Heart left ventricle (tissue), 13 donors: ENCODE measurements at regions not wholly inside any gene's neighbourhood (a gene's known extent, or its start where the extent isn't known, plus 50 kb on each side); places are given as distances from the start of the nearest gene placed in this dataset.

Source experiments
- POLR2A ChIP-seq, 2 donors: fragments of 450-650 bp; IDR thresholded peaks; one replicate each; pipeline ENCODE4 v1.6.1; 2017; ENCODE audit warnings: antibody characterized with exemption in 2 of 2, mild to moderate bottlenecking in 2 of 2, moderate library complexity in 2 of 2
- TF ChIP-seq, protein P1 (sequence below), 12 donors: fragments of 200-600 bp; sonication (generic) in 4 of 12; IDR thresholded peaks; one replicate each; pipeline versions ENCODE4 v1.5.0 to v1.8.0; 2018 to 2022; ENCODE audit warnings: antibody characterized with exemption in 12 of 12, mild to moderate bottlenecking in 5 of 12
- donor health status: ischemic (EF 13 %, LVEDD 7.1; RV severe dilation, severe dysfunction).
- donor health status: DM: no; HTN: yes; CAD: no.
- donor health status: DM: no; HTN: no; CAD: no.
- donor health status: ischemic (EF 25% LVEDD 6.9; RV normal size, moderate dysfunction).
- donor health status: ischemic (EF 25% LVEDD 5.7; RV mildly dilated, moderate dysfunction).
- donor health status: ischemic (EF 35%, LVEDD 5.7; RV mildly dilated, moderate dysfunction).
- donor health status: nonischemic (EF 11% LVEDD 7.7; RV severe dilation, severe dysfunction).
- donor health status: DM: yes; HTN: yes; CAD: no.
- donor health status: PGD.
- donor health status: ischemic (EF 29% LVEDD 5.4; RV normal size, mild dysfunction).
- donor health status: nonischemic (EF 23%, LVEDD 6.1; RV moderate dilation, normal function).

DNA sequence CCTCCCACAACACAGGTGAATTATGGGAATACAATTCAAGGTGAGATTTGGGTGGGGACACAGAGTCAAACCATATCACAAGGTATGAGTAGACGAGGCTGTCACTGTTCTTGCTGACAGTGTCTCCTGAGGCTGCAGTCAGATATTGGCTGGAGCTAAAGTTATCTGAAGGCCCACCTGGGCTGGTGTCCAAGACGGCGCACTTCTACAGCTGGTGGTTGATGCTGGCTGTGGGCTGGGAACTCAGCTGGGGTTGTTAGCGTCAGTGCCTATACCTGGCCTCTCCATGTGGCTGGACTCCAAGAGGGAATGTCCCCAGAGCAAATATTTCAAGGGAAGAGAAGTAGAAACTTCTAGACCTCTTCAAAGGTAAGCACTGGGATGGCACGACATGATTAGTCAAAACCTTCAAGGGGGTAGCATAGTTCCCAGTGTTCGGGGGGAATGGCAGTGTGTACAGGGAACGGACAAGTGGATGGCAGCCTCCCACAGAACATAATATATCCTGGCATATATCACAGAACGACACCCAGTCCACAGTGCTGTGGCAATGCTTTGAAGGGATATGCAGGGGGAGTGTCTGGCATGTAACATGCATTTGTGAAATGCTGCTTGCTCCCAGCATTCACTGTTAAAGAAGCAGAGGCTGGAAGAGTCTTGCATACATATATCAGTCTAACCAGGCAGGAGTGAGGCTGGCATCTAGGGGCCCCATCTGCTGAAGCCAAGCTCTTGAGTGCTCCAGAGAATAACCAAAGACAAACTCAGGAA is 126.7 kb upstream of the RFLNA start:
- TF ChIP-seq, protein P1, sequence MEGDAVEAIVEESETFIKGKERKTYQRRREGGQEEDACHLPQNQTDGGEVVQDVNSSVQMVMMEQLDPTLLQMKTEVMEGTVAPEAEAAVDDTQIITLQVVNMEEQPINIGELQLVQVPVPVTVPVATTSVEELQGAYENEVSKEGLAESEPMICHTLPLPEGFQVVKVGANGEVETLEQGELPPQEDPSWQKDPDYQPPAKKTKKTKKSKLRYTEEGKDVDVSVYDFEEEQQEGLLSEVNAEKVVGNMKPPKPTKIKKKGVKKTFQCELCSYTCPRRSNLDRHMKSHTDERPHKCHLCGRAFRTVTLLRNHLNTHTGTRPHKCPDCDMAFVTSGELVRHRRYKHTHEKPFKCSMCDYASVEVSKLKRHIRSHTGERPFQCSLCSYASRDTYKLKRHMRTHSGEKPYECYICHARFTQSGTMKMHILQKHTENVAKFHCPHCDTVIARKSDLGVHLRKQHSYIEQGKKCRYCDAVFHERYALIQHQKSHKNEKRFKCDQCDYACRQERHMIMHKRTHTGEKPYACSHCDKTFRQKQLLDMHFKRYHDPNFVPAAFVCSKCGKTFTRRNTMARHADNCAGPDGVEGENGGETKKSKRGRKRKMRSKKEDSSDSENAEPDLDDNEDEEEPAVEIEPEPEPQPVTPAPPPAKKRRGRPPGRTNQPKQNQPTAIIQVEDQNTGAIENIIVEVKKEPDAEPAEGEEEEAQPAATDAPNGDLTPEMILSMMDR (IDR thresholded peaks at IDR 0.05) = no peak
- TF ChIP-seq POLR2A (IDR thresholded peaks at IDR 0.05) = no peak
